BLaER1 (cell line): ENCODE measurements at regions not wholly inside any gene's neighbourhood (a gene's known extent, or its start where the extent isn't known, plus 50 kb on each side); places are given as distances from the start of the nearest gene placed in this dataset.
"Not testable (repeated sequence)": the region's sequence is repeated elsewhere in the genome, so short reads cannot be mapped to it uniquely, and the experiment has no call there.

ENCODE experiments used
- H3K27ac ChIP-seq: shearing (Covaris generic); formaldehyde crosslinking; 2 replicates; pipeline ENCODE4 v1.8.1; 2022
- H3K27me3 ChIP-seq: shearing (Covaris generic); formaldehyde crosslinking; 2 replicates; pipeline ENCODE4 v1.8.1; 2022
- H3K36me3 ChIP-seq: shearing (Covaris generic); formaldehyde crosslinking; 2 replicates; pipeline ENCODE4 v1.8.1; 2022
- H3K4me1 ChIP-seq: shearing (Covaris generic); formaldehyde crosslinking; 2 replicates; pipeline ENCODE4 v1.8.1; 2022
- H3K4me2 ChIP-seq: shearing (Covaris generic); formaldehyde crosslinking; 2 replicates; pipeline ENCODE4 v1.8.1; 2022
- H3K4me3 ChIP-seq: shearing (Covaris generic); formaldehyde crosslinking; 2 replicates; pipeline ENCODE4 v1.8.1; 2022
- H3K9ac ChIP-seq: shearing (Covaris generic); formaldehyde crosslinking; 2 replicates; pipeline ENCODE4 v1.8.1; 2022
- H3K9me3 ChIP-seq: shearing (Covaris generic); formaldehyde crosslinking; 2 replicates; pipeline ENCODE4 v1.8.1; 2022
- H4K20me1 ChIP-seq: shearing (Covaris generic); formaldehyde crosslinking; 2 replicates; pipeline ENCODE4 v1.8.1; 2022
- Cebpa-rat ChIP-seq: shearing (Covaris generic); IDR thresholded peaks from 2 replicates; pipeline ENCODE4 v1.8.1; 2022

DNA sequence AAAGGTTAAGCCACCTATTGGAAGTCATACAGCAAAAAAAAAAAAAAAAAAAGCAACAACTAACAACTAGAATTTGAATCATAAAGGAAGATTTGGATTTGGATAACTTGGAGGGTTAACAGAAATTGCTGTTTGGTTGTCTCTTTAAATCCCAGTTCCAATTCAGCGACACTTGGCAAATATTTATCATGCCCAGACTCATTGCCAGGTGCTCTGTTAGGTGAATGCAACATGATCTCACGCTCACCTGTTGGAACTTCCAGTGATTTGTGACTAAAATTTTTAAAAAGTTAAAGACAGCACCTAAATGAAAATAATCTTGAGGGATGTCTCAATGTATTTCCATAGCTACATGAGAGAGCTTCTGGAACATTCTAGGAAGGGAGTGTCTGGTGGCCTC is 103.7 kb downstream of the TBX3 start:
- Histone ChIP-seq H3K4me2 (no peak overlapping the region), H3K27ac (no peak overlapping the region), H3K27me3 (no peaks in the 10 kb centered on the region), H3K4me1 (no peaks in the 10 kb centered on the region), H4K20me1 (no peaks in the 10 kb centered on the region), H3K9me3 (peaks cover 5% of the 10 kb centered on the region), H3K36me3 (no peaks in the 10 kb centered on the region), H3K4me3 (no peak overlapping the region), H3K9ac (no peak overlapping the region)
- no peak for TF ChIP-seq Cebpa-rat

DNA sequence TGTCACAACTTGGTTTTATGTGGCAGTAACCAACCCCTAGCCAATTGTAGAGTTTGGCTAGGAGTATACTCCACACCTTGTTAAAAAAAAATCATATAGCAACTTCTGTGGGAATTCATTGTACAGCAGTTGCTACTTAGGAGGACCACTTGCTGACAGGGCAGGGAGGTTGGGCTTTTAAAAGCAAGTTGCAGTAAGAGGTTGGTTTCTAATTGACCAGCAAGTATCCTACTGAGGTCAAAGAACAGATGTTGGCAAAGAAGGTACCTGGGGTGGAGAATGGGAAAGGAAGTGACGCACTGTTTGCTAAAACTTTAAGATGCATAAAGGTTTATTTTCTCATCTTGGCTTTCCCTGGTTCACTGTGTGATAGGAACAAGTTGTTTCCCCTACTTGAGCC is 104.6 kb downstream of the TBX3 start:
- Histone ChIP-seq H3K27ac (no peak overlapping the region), H3K4me2 (no peak overlapping the region), H3K4me1 (no peaks in the 10 kb centered on the region), H3K36me3 (no peaks in the 10 kb centered on the region), H3K9ac (no peak overlapping the region), H3K9me3 (no peaks in the 10 kb centered on the region), H3K4me3 (no peak overlapping the region), H3K27me3 (no peaks in the 10 kb centered on the region), H4K20me1 (no peaks in the 10 kb centered on the region)
- TF ChIP-seq Cebpa-rat: no peak

DNA sequence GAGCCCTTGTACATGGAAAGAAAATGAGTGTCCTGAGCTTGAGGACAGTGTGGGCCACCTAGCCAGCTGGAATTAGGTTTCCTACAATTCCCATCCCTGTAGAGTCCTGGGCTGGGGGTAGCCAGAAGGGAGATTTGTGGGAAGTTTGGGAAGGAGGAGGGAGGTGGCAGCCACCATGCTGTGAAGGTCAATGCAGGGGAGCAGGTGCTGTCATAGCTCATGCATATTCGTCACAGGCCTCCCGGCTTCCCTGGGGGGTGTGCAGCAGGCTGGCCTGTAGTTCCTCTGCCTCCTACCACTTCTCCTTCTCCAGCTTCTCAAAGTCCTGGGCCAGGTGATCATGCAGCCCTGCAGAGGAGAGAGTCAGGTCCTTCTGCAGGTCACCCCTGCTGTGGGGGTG is 121.3 kb downstream of the TBX3 start:
- Histone ChIP-seq H3K36me3 (no peaks in the 10 kb centered on the region), H3K27me3 (no peaks in the 10 kb centered on the region), H3K4me2 (no peak overlapping the region), H4K20me1 (no peaks in the 10 kb centered on the region), H3K9ac (no peak overlapping the region), H3K4me3 (no peak overlapping the region), H3K4me1 (peaks cover 5% of the 10 kb centered on the region), H3K27ac (no peak overlapping the region), H3K9me3 (peaks cover 2% of the 10 kb centered on the region; the same call in 1 of the 2 replicates)
- TF ChIP-seq Cebpa-rat: no peak

DNA sequence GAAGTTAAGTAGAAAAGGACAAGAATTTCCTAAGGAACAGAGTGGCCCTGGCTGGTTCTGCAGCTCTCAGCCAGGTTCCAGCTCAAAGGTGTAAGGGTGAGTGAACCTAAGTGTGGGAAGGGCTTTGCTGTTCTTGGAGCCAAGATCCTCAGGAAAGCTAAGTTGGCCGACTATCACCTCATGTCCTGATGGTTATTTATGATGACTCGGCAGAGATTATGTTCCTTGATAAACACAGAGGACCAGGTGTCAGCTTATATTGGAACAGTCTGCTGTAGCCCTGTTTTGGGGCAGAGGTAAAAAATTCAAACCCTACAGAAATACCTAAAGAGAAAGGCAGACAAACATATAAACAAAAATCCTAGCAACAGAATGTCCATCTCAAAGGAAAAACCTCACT is 128.5 kb downstream of the TBX3 start:
- Histone ChIP-seq H3K4me2 (no peak overlapping the region), H3K27ac (no peak overlapping the region), H4K20me1 (no peaks in the 10 kb centered on the region), H3K27me3 (no peaks in the 10 kb centered on the region), H3K4me1 (no peaks in the 10 kb centered on the region), H3K36me3 (no peaks in the 10 kb centered on the region), H3K4me3 (no peak overlapping the region), H3K9me3 (no peaks in the 10 kb centered on the region), H3K9ac (no peak overlapping the region)
- no peak for TF ChIP-seq Cebpa-rat

DNA sequence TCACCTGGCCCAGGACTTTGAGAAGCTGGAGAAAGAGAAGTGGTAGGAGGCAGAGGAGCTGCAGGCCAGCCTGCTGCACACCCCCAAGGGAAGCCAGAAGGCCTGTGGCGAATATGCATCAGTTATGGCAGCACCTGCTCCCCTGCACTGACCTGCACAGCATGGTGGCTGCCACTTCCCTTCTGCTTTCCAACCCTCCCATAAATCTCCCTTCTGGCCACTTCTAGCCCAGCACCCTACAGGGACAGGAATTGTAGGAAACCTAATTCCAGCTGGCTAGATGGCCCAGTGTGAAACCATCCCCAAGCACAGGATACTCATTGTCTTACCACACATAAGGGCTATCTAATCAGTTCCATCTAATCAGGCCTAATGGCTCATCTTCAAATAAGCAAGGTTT is 136.3 kb downstream of the TBX3 start:
- peaks cover 8% of the 10 kb centered on the region; the same call in 1 of the 2 replicates for H3K9me3 ChIP-seq
- H4K20me1 ChIP-seq: no peaks in the 10 kb centered on the region
- TF ChIP-seq Cebpa-rat: no peak
- H3K27me3 ChIP-seq: no peaks in the 10 kb centered on the region
- no peaks in the 10 kb centered on the region for H3K4me1 ChIP-seq
- no peak overlapping the region for H3K9ac ChIP-seq
- H3K27ac ChIP-seq: no peak overlapping the region
- no peak overlapping the region for H3K4me3 ChIP-seq
- H3K4me2 ChIP-seq: no peak overlapping the region
- H3K36me3 ChIP-seq: no peaks in the 10 kb centered on the region

DNA sequence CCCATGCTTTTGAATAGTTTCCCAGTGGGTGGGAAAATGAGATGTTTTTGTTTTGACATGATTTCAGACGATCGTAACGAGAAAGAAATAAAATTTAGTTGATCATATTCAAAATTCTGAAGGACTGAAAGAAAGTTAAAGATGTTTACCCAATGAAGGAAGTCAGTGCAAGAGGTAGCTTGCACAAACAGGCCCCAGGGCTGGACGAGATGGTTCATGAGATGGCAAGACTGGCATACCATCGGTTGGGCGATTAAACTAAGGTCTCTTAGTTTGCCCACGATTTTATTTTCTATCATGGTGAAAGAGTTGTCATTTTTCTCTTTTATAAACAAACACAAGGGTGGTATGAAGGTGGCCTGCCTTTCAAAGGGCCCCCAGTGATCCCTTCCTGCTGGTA is 124.5 kb upstream of the TBX5 start:
- Histone ChIP-seq H3K4me2 (no peak overlapping the region), H3K9ac (no peak overlapping the region), H3K4me1 (no peaks in the 10 kb centered on the region), H3K9me3 (no peaks in the 10 kb centered on the region), H3K36me3 (no peaks in the 10 kb centered on the region), H3K4me3 (no peak overlapping the region), H3K27me3 (no peaks in the 10 kb centered on the region), H4K20me1 (no peaks in the 10 kb centered on the region), H3K27ac (no peak overlapping the region)
- no peak for TF ChIP-seq Cebpa-rat

DNA sequence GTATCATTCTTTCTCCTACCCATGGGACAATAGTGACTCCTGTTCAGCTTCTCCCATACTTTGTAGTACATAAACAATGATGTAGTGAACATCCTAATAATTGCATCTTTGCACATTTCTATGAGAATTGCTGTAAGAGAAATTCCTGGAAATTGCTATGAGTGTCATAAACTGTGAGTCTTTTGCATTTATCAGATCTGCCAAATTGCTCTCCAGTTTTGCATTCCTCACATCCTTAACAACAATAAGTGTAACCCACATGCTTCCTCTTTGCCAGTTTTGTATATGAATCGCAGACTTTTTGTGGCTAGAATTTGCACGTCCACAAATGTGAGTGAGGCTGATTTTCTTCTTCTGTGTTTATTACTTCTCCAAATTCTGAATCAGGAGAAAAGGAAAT is 124.0 kb upstream of the TBX5 start:
- Histone ChIP-seq H4K20me1 (no peaks in the 10 kb centered on the region), H3K27ac (no peak overlapping the region), H3K4me1 (no peaks in the 10 kb centered on the region), H3K4me3 (no peak overlapping the region), H3K9me3 (no peaks in the 10 kb centered on the region), H3K9ac (no peak overlapping the region), H3K4me2 (no peak overlapping the region), H3K36me3 (no peaks in the 10 kb centered on the region), H3K27me3 (no peaks in the 10 kb centered on the region)
- no peak for TF ChIP-seq Cebpa-rat

DNA sequence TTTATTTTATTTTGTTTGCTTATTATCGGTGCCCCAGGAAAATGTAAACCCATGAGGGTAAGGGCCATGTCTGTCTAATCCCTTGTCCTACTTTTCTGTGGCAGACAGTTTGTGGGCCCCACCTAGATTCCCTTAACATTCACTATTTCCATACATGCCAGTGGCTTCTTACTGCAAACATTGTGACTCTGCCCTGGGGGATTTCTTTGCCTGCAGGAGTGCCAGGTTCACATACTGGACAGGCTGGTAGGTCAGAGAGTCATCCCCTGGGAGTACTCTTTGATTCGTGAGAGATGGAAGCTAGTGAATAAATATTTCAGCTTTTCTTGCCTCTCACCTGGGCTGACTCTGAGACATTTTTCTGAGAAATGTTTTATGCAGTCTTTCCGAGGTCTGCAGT is 122.8 kb upstream of the TBX5 start:
- Histone ChIP-seq H3K27ac (no peak overlapping the region), H3K36me3 (no peaks in the 10 kb centered on the region), H3K4me3 (no peak overlapping the region), H3K4me1 (no peaks in the 10 kb centered on the region), H3K27me3 (no peaks in the 10 kb centered on the region), H3K9ac (no peak overlapping the region), H3K9me3 (no peaks in the 10 kb centered on the region), H4K20me1 (no peaks in the 10 kb centered on the region), H3K4me2 (no peak overlapping the region)
- TF ChIP-seq Cebpa-rat: no peak

DNA sequence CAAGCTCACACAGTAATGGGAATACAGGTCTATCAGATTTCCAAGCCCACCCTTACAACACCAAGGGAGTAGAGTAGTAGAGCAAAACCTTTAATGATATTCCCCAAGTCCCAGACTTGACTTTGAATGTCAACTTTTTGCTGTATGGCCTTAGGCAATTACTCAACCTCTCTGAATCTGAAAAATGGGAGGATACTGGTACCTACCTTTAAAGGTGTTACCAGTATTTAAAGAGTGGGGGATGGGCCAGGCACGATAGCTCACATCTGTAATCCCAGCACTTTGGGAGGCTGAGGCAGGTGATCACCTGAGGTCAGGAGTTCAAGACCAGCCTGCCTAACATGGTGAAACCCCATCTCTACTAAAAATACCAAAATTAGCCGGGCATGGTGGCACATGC is 115.2 kb upstream of the TBX5 start:
- H3K27ac ChIP-seq, H3K9me3 ChIP-seq, H3K36me3 ChIP-seq, H3K4me2 ChIP-seq, H3K9ac ChIP-seq, H4K20me1 ChIP-seq, H3K4me1 ChIP-seq, H3K27me3 ChIP-seq, H3K4me3 ChIP-seq: not testable (repeated sequence)

DNA sequence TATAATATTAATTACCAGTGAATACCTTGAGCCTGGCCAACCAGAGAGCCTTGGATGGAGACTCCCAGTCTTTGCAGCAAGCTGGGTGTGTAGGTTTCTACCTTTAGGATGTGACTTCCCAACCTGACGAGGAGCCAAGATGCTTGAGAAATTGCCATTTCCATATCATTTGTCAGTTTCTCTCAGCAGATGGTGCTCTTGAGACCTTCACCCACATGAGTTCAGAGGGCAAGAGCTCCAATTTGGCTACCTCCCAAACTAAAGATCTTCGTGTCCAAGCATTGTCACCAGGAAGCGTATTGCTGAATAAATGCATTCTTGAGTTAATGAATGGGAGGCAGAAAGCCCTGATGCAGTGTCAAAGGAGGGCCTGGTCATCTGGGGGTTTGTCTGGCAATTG is 106.4 kb upstream of the TBX5 start:
- no peaks in the 10 kb centered on the region for H3K27me3 ChIP-seq
- no peak overlapping the region for H3K4me2 ChIP-seq
- no peak for TF ChIP-seq Cebpa-rat
- no peak overlapping the region for H3K27ac ChIP-seq
- peaks cover 15% of the 10 kb centered on the region for H3K4me1 ChIP-seq
- H3K9me3 ChIP-seq: no peaks in the 10 kb centered on the region
- H3K36me3 ChIP-seq: no peaks in the 10 kb centered on the region
- no peak overlapping the region for H3K4me3 ChIP-seq
- no peak overlapping the region for H3K9ac ChIP-seq
- no peaks in the 10 kb centered on the region for H4K20me1 ChIP-seq

DNA sequence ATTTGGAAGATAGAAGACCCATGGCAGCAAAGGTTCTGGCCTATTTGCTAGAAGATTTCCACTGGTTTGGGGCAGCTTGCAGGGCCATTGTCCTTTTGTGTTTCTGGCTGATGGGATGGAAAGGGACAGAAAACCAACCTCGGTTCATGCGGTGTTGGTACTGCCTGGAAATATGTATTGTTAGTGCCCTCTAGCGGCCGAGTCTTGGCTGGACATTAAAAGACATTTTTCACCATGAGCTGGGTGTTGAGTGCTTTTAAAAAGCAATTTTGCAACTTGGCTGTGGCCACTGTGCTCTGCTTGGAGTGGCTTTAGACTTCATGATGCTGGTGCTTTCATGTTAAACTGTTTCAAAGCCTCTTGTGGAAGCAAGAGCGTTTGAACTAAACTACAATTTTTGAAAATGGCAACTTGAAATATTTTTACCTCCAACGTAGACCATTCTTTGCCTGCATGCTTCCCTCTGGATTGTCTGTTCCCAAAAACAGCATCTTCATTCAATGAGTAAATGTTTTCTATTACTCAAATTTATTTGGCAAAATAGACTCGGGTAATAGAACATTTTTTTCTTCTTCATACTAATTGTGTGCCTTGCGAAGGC is 102.7 kb upstream of the TBX5 start:
- no peak for TF ChIP-seq Cebpa-rat
- Histone ChIP-seq H4K20me1 (no peaks in the 10 kb centered on the region), H3K27ac (no peak overlapping the region), H3K4me2 (peak overlapping the region; percentile 44), H3K4me3 (no peak overlapping the region), H3K9ac (no peak overlapping the region), H3K4me1 (peaks cover 26% of the 10 kb centered on the region), H3K27me3 (no peaks in the 10 kb centered on the region), H3K36me3 (no peaks in the 10 kb centered on the region), H3K9me3 (no peaks in the 10 kb centered on the region)
